Nephron (organoid): ENCODE measurements at regions not wholly inside any gene's neighbourhood (a gene's known extent, or its start where the extent isn't known, plus 50 kb on each side); places are given as distances from the start of the nearest gene placed in this dataset.

Experiments used
- H3K27ac Mint-ChIP-seq, 3 experiments: 2 replicates each; pipeline ENCODE4 v1.8.0; 2020; ENCODE audit warnings: mixed read lengths in 3 of 3, mild to moderate bottlenecking in 2 of 3, moderate library complexity in 1 of 3
- H3K27me3 Mint-ChIP-seq: 2 replicates; pipeline ENCODE4 v1.8.0; 2021; ENCODE audit warnings: low read depth, mild to moderate bottlenecking, moderate library complexity, mixed read lengths
- H3K36me3 Mint-ChIP-seq: 2 replicates; pipeline ENCODE4 v1.8.0; 2020; ENCODE audit warnings: low read depth, mixed read lengths
- H3K4me1 Mint-ChIP-seq: 2 replicates; pipeline ENCODE4 v1.8.0; 2020; ENCODE audit warnings: mixed read lengths
- H3K4me3 Mint-ChIP-seq, 3 experiments: 2 replicates each; pipeline ENCODE4 v1.8.0; 2020; ENCODE audit warnings: mild to moderate bottlenecking in 3 of 3, mixed read lengths in 3 of 3, moderate library complexity in 2 of 3
- H3K9me3 Mint-ChIP-seq: 2 replicates; pipeline ENCODE4 v1.8.0; 2020; ENCODE audit warnings: mixed read lengths
- CTCF ChIP-seq, 3 experiments: fragments of 200-600 bp; sonication (generic); IDR thresholded peaks; one replicate each; pipeline ENCODE4 v1.5.0; 2021; ENCODE audit warnings: antibody characterized with exemption in 3 of 3; ENCODE audit not compliant: unreplicated experiment in 3 of 3

GRCh38 chr20:60306551-60306950 lies 348.3 kb downstream of the CDH26 start:
- Mint-ChIP-seq H3K27ac (no peak overlapping the region), H3K4me1 (no peaks in the 10 kb centered on the region), H3K9me3 (no peaks in the 10 kb centered on the region), H3K36me3 (no peaks in the 10 kb centered on the region), H3K4me3 (no peak overlapping the region), H3K27me3 (peaks cover 17% of the 10 kb centered on the region)
- no peak for TF ChIP-seq CTCF (IDR thresholded peaks at IDR 0.05; ENCODE audit: unreplicated experiment in 3 of 3)

- H3K9me3 Mint-ChIP-seq, result peaks cover 1% of the 10 kb centered on the region
- peaks cover 17% of the 10 kb centered on the region for H3K27me3 Mint-ChIP-seq
- H3K4me3 Mint-ChIP-seq, result no peak overlapping the region
- no peak overlapping the region for H3K27ac Mint-ChIP-seq
- H3K36me3 Mint-ChIP-seq, result no peaks in the 10 kb centered on the region
- H3K4me1 Mint-ChIP-seq, result no peaks in the 10 kb centered on the region
- TF ChIP-seq CTCF (IDR thresholded peaks at IDR 0.05; ENCODE audit: unreplicated experiment in 3 of 3), result no peak
Observed at GRCh38 chr20:60310560-60311349, 352.5 kb downstream of the CDH26 start.

GRCh38 chr20:60313191-60313590 lies 355.0 kb downstream of the CDH26 start:
- Mint-ChIP-seq H3K27me3 (peaks cover 16% of the 10 kb centered on the region), H3K36me3 (no peaks in the 10 kb centered on the region), H3K4me1 (no peaks in the 10 kb centered on the region), H3K9me3 (peaks cover 3% of the 10 kb centered on the region), H3K4me3 (no peak overlapping the region), H3K27ac (no peak overlapping the region)
- no peak for TF ChIP-seq CTCF (IDR thresholded peaks at IDR 0.05; ENCODE audit: unreplicated experiment in 3 of 3)

GRCh38 chr20:60313614-60314013 lies 355.4 kb downstream of the CDH26 start:
- H3K36me3 Mint-ChIP-seq, result no peaks in the 10 kb centered on the region

GRCh38 chr20:60314727-60315126 lies 356.5 kb downstream of the CDH26 start:
- no peak overlapping the region for H3K4me3 Mint-ChIP-seq
- no peaks in the 10 kb centered on the region for H3K36me3 Mint-ChIP-seq
- no peak for TF ChIP-seq CTCF (IDR thresholded peaks at IDR 0.05; ENCODE audit: unreplicated experiment in 3 of 3)
- H3K27ac Mint-ChIP-seq, result no peak overlapping the region
- H3K4me1 Mint-ChIP-seq, result no peaks in the 10 kb centered on the region
- H3K9me3 Mint-ChIP-seq, result peaks cover 3% of the 10 kb centered on the region
- peaks cover 17% of the 10 kb centered on the region for H3K27me3 Mint-ChIP-seq

More at GRCh38 chr20:60313614-60314013, 355.4 kb downstream of the CDH26 start:
- H3K9me3 Mint-ChIP-seq, result peaks cover 3% of the 10 kb centered on the region
- no peak overlapping the region for H3K4me3 Mint-ChIP-seq
- H3K27ac Mint-ChIP-seq, result no peak overlapping the region
- H3K27me3 Mint-ChIP-seq, result peaks cover 16% of the 10 kb centered on the region
- TF ChIP-seq CTCF (IDR thresholded peaks at IDR 0.05; ENCODE audit: unreplicated experiment in 3 of 3), result no peak
- H3K4me1 Mint-ChIP-seq, result no peaks in the 10 kb centered on the region
